HT1080 (cell line): ENCODE measurements at regions not wholly inside any gene's neighbourhood (a gene's known extent, or its start where the extent isn't known, plus 50 kb on each side); places are given as distances from the start of the nearest gene placed in this dataset.
"Not testable (repeated sequence)": the region's sequence is repeated elsewhere in the genome, so short reads cannot be mapped to it uniquely, and the experiment has no call there.

Experiments
- DNase-seq: peaks from one replicate; pipeline ENCODE4 v3.0.0-alpha.2; 2015; ENCODE audit warnings: low read depth

DNA sequence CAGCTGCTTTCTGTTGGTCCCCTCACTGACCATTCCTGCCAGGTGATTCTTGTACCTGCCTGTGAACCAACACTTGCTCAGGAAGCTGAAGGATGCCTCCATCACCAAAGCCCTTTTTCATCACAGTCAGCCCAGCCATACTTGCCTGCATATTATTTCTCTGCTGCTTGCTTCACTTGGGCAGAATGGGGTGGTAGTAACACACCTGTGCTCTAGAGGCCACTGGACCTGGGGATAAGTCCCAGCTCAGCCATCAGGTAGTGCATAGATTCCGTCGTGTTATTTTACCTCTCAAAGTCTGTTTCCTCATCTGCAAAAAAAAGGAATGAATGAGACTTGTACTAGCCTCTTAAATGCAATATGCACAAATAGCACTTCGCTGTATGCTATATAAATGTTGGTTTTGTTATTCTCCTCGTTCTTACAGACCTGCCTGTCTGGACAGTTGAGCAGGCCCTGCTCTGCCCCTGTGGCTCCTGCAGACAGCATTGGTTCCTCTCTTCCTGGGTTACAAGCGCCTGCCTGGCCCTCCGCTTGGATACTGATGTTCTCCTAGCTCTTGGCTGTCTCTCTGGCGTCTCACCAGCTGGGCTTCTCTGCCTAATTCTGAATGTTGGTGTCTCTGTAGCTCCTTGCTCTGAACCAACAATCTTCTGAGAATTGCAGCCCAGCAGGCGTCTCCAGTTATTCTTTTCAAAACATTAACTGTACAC is 151.8 kb downstream of the UNC5CL start:
- DNase-seq: no peak

DNA sequence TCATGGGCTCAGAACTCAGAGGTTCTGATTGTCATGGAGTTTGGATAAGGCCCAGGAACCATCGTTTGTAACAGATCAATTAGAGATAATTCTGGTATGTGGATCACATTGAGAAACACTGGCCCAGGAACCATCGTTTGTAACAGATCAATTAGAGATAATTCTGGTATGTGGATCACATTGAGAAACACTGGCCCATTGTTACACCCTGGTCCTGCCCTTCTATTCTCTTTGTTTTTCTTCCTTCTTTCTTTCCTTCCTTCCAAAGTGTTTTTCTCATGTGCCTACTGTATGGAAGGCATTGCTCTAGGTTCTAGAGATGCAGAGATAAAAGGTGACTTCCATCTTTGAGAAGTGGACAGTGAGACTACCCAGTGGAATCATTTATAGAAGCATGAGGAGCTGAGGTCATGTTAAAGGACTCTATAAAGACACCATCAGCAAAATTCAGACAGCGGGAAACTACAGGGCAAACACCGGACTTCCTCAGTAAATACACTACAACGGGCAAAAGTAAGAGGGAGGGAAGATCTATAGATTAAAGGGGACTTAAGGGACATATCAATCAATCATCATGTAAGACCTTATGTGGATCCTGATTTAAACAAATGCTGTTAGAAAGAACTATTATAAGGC is 153.8 kb downstream of the UNC5CL start:
- no peak for DNase-seq

DNA sequence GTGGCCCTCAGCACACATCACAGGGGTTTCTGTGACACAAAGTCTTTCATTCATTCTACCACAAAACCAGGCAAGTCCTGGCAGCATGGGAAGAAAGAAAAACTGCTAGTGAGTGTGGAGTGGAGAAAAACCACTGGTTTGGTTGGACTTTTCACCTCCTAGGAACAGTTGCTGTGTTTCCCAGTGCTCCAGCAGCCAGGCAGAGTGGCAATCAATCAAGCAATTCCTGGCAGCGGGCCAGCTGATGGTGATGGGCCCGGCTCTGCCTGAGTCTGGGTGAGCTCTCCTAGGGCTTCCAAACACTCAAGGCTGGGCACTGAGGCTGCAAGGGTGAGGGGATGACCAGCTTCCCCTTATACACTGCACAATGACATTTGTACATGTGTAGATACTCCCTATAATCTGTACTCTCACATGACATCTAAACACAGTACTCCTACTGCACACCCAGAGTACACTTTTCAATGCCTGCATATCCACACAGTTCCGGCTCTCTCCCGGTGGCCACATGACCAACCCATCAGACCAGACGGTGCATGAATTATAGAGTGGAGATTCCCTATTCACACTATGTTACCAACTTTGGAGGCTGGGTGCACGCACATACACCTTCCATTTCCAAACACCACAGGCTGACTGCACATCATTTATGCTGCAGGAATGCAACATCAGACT is 156.6 kb downstream of the UNC5CL start:
- DNase-seq: no peak

DNA sequence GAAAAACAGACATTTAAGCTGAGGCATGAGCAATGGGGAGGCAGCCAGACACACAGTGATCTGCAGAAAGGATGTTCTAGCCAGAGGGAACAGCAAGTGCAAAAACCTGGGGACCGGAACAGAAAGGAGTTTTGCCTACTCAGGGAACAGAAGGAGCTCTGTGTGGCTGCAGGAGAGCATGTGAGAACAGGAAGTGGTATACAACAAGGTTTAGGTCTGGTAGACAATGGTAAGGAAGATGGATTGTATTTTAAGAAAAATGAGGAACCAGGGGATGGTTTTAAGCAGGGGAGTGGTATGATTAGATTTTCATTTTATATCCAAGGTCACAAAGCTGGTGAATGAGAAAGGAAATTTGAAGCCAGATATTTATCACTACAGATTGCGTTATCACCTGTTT is 157.5 kb downstream of the UNC5CL start:
- peak; percentile 18 for DNase-seq

DNA sequence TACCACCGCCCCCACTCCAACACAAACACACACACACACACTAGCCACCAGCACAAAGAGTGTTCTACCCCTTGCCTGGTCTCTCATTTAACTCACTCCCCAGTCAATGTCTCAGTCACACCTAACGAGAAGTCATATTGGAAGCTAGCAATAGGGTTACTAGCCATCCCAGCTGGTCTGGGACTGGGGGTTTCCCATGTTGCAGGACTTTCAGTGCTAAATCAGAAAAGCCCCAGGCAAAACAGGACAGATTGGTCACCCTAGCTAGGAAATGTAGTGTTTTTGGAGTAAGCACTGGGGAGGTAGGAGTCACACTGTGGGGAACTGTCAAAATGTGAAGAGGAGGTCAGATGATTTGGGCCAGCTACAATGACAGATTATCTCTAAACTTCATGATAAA is 158.1 kb downstream of the UNC5CL start:
- DNase-seq: no peak

DNA sequence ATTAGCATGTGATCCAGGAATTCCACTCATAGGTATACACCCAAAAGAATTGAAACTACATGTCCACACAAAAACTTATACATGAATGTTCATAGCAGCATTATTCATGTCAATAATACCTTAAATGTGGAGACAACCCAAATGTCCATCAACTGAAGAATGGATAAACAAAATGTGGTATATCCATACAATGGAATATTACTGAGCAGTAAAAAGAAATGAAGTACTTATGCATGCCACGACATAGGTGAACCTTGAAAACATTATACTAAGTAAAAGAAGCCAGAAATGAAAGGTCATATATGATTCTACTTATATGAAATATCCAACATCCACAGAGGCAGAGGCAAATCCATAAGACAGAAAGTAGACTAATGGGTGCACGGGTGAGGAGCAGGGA is 159.9 kb downstream of the UNC5CL start:
- no peak for DNase-seq

DNA sequence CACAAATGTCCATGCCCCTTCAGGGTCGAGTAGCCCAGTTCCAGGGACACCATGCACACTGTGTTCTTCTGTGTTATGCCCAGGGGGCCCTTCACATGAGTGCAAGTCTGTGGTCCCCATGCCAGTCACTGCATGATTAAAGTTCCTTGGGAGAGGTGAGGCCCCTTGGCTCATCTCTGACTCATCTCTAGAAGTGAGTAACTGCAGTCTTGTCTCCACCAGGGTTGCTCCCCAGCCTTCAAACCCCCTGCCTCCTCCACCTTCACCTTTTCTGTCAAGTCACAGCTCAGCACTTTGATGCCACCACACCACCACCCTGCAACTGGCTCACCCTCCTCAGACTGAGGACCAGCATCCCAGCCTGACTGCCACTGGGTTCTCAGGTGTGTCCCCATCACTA is 161.7 kb downstream of the UNC5CL start:
- peak; percentile 54 for DNase-seq

DNA sequence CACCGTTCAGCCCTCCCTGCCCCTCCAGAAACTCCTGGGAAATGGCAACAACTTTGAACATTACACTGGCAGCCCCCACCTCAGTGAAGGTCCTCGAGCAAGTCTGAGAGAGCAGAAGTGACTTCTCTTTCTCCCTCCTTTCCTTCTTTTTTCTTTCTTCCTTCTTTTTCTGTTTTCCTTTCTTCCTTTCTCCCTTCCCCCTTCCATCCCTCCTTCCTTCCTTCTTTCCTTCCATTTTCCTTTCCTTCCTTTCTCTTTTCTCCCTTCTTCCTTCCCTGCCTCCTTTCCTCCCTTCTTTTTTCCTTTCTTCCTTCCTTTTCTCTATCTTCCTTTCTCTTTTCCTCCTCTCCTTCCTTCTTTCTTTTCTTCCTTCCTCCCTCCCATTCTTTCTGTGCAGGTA is 162.7 kb downstream of the UNC5CL start:
- DNase-seq: no peak

DNA sequence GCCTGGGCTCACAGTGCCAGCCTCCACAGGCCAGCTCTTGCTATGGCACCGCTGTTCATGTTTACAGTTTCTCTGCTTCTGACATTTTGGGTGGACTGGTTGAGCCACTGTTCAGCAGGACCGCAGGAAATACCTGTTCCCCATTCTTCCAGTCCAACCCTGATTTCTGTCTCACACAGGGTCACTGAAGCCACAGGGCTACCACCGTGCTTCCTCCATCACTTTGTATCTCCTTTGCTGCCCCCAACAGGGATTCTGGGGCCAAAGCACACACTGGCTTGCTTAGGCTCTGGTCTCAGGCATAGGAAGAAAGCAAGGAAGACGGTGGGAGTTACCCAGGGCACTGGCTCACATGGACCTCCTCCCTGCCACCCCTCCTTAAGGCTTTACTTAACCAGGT is 164.5 kb downstream of the UNC5CL start:
- peak; percentile 17 for DNase-seq

DNA sequence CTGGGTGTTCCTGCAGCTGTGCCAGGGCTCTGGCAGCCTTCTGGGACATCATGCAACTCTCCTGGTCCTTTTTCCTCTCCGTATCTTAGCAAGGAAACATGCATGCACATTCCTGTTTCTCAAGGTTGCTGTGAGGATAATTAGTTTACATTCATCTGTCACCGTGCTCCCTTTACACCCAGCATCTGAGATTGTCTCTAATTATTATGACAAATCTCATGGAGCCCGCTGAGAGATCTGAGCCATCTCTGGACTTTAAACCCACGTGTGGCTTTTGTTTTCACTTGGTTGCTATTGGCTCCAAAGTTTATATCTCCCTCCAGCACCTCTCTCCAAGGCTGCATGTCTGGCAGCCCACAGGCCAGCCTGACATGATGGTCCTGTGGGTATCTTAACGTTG is 167.6 kb downstream of the UNC5CL start:
- no peak for DNase-seq

DNA sequence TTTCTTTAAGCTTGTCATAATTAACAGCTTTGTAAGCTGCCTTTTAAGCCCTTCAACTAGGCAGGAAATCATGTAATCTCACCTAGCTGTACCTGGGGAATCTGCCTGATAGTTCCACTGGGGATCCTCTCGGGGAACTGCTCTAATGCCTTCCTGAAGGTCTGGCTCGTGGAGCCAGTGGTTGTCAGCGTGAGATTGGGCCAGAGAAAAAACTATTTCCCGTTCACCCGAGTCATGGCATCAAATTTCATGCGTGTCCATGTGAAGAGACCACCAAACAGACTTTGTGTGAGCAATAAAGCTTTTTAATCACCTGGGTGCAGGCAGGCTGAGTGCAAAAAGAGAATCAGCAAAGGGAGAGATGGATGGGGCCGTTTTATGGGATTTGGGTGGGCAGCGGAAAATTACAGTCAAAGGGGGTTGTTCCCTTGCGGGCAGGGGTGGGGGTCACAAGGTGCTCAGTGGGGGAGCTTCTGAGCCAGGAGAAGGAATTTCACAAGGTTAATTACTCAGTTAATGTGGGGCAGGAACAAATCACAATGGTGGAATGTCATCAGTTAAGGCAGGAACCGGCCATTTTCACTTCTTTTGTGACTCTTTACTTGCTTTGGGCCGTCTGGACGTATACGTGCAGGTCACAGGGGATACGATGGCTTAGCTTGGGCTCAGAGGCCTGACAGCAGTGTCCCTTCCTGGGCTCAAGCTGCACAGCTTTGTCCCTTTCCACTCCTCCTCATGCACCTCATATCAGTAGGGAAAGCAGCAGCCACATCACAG is 170.7 kb downstream of the UNC5CL start:
- not testable (repeated sequence) for DNase-seq

DNA sequence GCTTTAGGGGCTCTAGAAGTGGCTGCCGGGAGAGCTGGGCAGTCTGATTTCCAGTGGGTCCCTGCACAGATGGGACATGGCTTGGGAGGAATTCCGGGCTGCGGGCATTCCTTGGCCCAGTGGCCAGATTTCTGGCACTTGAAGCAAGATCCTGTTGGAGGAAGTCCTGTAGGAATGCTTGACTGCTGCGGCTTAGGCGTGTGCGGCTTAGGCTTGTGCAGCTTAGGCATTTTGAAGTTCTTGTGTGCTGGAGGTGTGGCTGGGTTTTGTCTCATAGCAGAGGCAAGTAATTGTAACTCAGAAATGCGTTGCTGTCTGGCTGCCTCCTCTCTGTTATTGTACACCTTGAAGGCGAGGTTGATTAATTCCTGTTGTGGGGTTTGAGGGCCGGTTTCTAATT is 171.5 kb downstream of the UNC5CL start:
- DNase-seq: not testable (repeated sequence)

DNA sequence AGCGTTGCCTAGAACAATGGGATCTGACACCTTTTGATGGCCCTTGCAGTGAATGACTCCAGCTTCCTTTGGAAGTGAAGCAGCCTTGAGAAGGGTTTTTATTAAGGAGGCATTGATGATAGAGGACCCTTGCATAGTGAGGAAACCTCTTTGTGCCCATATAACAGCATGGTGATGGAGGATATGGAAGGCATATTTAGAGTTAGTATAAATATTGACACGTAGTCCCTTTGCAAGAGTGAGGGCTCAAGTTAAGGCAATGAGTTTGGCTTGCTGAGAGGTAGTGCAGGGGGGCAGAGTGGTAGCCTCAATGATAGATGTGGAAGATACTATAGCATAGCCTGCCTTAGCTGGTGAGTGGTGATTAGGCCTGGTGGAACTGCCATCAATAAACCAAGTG is 173.8 kb downstream of the UNC5CL start:
- DNase-seq: not testable (repeated sequence)

DNA sequence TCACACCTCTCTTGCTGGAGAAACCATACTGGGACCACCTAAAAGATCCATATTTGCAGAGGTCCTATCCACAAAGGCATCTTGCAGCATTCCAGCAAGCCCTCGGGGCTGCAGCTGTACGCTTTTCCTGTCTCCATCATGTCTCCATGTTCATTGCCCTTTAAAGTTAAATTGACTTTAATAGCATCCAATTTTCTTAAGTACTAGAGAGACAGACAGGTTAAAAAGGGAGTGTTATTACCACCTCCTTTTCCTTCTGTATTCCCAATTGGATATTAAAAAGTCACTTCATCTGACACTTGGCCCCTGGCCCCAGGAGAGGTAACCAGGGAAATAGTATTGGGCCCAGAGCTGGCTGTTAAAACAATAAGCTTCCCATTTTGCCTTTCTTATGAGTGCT is 178.6 kb downstream of the UNC5CL start:
- DNase-seq: no peak

DNA sequence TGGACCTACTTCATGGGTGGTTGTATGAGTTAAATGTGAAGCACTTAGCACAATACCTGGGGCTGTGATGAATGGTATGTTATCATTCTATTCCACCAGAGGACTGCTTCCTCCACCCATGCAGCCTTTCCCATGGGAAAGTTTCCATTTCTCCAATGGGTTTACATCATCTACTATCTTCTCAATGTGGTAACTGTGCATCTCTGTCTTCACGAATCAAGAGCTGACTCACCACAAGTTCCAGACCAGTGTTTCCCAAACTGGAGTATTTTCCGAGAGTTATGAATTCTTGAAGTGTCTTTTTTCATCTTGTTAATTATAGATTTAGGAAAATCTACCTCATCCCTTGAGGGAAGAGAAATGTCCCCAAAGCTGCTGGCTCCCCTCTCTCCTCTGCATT is 182.8 kb downstream of the UNC5CL start:
- peak; percentile 49 for DNase-seq

DNA sequence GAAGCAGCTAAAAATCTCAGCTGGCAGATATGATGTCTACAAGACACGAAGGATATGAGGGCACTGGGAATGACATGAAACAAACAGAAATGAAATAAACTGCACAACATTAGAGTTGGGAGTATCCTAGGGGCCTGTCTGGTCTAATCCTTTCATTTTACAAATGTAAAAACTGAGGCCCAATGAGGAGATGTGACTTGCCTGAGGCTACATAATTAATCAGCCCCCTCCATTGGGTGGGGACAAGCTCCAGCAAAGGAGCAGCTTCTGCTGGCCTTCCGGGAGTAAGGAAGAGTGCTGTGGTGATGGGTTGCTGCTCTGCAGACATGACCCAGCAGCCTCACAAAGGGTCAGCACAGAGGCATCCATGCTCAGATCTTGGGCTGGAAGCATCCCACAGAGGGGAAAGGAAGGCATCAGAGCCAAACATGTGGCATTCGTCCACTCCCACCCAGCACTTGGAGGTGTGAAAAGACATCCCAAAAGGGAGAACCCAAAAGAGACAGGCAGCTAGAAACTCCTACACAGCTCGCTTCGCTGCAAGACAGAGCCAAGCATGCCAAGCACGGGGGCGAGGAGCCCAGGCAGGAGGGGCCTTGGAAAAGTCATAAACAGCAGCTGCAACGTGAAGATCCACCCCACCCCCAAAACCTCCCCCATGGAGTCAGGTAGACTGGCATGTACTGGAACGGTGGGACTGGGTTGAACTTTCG is 183.7 kb downstream of the UNC5CL start:
- DNase-seq: no peak

DNA sequence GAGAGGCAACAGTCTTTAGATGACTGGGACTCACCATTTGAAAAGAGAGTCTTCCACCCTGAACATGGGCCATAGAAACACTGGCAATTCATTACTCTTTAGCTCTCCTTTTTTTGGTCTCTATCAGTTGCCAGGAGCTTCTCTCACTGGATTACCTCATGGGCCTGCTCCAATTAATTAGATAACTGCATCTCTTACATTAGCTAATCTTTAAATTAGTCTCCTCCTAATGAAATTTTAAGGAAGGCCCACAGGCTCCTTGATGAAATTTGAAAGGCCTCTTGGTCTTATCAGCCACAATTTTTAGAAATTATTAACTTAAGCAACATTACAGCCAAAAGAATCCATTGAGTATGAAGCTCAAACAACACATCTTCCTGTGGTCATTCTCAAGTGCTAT is 184.4 kb downstream of the UNC5CL start:
- DNase-seq: no peak

DNA sequence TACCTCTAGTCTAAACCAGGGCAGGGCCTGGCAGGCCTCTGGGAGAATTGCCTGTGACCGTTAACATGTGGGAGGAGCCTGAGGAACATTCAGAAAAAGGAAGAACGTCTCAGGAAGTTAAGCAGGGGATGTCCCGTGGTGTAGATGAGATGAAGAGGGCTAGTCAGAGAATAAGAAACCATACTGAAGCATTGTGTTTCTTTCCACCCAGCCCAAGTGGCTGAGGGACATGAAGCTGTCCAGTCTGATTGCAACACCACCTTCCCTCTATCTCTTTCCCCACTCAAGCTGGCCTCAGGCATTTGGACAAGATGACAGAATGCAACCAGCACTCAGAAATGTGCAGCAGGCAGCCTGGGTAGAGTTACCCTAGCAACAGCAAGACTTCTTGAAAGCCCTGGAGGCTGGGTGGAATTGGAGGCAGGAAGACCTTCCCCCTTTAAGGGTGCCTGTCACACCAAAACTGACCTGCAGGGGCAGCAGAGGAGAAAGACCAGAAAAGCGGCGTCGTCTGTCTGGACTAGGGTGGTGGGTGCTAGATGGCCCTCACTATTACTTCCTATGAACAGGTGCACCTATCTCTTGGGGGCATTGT is 186.1 kb downstream of the UNC5CL start:
- DNase-seq: peak; percentile 13

DNA sequence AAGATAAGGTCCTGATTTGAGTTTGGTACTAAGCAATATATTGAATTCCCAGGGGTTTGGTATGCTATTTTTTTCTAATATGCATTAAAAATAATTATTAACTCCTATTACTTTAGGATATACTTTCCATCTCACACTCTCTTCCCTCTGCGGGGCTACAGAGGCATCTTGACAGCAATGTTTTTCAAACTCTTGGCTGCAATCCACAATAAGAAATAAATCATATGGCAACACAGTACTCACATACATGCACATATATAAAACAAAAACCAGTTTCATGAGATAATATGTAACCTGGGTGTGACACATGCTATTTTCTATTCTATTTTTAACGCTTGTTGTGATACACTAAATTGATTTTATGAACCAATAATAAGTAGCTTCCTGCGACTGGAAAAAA is 189.5 kb downstream of the UNC5CL start:
- DNase-seq: no peak

DNA sequence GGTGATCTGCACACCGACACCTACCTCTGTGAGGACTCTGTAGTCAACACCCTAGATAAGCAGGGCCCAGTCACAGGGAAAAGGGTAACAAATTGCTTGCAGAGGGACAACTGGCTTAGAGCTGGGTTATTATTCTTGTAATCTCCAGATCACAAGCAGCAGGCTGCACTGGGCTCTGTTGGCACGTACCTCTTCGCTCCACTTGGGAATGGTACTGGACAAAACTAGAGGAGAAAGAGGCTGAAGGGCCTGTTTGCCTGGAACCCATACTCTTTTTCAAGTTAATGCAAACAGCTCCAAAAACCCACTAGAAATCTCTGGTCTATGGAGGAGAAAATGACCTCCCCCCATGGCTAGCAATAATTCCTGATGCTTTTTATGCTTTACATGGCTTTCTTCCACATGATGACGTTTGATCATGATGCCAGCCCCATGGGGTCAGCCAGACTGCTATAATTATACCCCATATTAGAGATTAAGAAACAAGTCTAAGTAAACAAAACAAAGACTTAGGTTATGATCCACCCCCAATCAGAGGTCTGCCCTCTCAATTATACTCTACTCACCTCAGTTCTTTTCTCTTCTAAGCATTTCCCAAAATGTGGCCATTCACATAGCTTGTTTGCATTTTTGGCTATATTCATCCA is 190.0 kb downstream of the UNC5CL start:
- DNase-seq: no peak
